ENCODE measurements at regions not wholly inside any gene's neighbourhood (a gene's known extent, or its start where the extent isn't known, plus 50 kb on each side); places are given as distances from the start of the nearest gene placed in this dataset.
"Not testable (repeated sequence)": the region's sequence is repeated elsewhere in the genome, so short reads cannot be mapped to it uniquely, and the experiment has no call there.

GRCh38 chr22:48504519-48505140, 1323.0 kb downstream of the BRD1 start:
- Histone ChIP-seq H3K27me3 (ENCODE audit: insufficient read depth, low read length) (no peaks in the 10 kb centered on the region), H3K4me1 (ENCODE audit: insufficient read depth, low read length) (no peaks in the 10 kb centered on the region), H3K4me3 (ENCODE audit: low read length) (no peak overlapping the region), H3K9me3 (ENCODE audit: low read depth, low read length) (no peaks in the 10 kb centered on the region)

- Histone ChIP-seq H3K27me3 (ENCODE audit: insufficient read depth, low read length) (no peaks in the 10 kb centered on the region), H3K4me1 (ENCODE audit: insufficient read depth, low read length) (no peaks in the 10 kb centered on the region)
Measured at GRCh38 chr22:48503876-48504275, 1323.8 kb downstream of the BRD1 start.

DNA sequence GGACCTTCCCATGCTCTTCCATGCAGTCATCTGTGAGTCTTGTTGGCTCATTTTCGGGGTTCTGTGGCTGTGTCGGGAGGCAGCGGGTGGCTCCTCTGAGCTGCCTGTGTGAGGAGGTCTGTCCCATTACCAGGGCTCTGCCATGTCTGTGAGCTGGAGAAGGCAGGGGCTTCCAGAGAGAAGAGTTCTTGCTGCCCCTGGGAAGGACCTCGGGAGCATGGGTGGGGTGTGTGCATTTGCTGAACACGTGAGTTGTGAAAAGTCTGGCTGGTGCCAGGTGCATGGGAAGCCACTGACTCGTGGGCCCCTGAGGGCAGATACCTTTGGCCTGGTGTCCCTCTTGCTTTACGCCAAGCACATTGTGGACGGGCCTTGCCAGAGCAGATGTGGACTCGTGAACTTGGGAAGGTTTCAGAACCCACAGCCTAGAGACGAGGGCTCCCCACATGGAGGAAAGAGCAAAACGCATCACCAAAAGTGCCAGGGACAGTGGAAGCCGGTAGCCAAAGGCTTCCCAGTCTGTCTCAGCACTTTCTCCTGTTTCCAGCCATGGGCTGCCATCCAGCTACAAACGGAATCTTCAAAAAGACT, 1324.5 kb downstream of the BRD1 start:
- Histone ChIP-seq H3K9me3 (ENCODE audit: low read depth, low read length) (no peaks in the 10 kb centered on the region), H3K27me3 (ENCODE audit: insufficient read depth, low read length) (no peaks in the 10 kb centered on the region), H3K4me3 (ENCODE audit: low read length) (no peak overlapping the region), H3K4me1 (ENCODE audit: insufficient read depth, low read length) (no peaks in the 10 kb centered on the region)

More at GRCh38 chr22:48503876-48504275, 1323.8 kb downstream of the BRD1 start:
- H3K9me3 ChIP-seq (ENCODE audit: low read depth, low read length) = no peaks in the 10 kb centered on the region
- no peak overlapping the region for H3K4me3 ChIP-seq (ENCODE audit: low read length)

GRCh38 chr22:48501231-48501750, 1326.4 kb downstream of the BRD1 start:
- Histone ChIP-seq H3K9me3 (ENCODE audit: low read depth, low read length) (no peaks in the 10 kb centered on the region), H3K4me3 (ENCODE audit: low read length) (no peak overlapping the region), H3K27me3 (ENCODE audit: insufficient read depth, low read length) (no peaks in the 10 kb centered on the region), H3K4me1 (ENCODE audit: insufficient read depth, low read length) (no peaks in the 10 kb centered on the region)

- Histone ChIP-seq H3K4me3 (ENCODE audit: low read length) (no peak overlapping the region), H3K27me3 (ENCODE audit: insufficient read depth, low read length) (no peaks in the 10 kb centered on the region), H3K4me1 (ENCODE audit: insufficient read depth, low read length) (no peaks in the 10 kb centered on the region), H3K9me3 (ENCODE audit: low read depth, low read length) (no peaks in the 10 kb centered on the region)
Measured at GRCh38 chr22:48500471-48501230, 1327.0 kb downstream of the BRD1 start.

DNA sequence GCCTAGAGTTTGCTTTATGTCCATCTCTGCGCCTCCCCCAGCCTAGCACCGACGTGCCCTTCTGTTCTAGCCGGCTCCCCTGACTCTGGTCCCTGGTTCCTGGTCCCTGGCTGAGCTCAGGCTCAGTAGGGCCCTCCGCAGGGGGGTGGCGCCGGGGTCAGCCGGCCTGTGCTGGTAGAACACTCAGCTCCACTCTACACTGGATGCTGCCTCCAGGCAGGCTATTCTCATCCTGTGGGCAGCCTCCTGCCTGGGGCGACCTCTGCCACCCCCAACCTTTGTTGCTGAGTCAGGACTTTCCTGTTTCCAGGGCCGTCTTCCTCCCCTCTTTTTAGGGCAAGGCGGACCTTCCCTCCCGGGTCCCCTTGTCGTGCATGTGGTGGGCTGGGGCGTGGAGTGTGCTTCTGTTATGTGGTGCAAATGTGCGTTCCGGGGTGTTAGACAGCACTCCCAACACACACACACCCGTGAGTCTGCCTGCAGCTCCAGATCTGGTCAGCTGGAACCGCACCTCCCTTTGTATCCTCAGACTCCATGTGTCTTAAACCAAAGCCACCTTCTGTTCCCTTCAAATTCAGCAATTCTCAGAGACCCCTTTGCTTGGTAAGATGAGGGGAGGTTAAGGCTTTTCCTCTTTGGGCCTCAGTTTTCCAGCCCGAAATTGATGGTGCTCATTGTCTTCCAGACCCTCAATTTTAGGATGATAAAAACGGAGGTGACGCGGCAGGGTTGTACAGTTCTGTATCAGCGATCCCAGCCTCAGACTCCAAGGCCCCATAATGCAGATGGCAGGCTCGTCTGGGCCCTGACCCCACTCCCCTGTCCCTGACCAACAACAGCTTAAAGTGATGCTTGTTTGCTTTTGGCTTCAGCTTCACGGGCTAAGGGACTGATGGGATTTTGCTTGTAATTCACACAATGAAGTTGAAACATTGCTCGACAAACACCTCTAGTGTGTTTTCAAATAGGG, 1327.9 kb downstream of the BRD1 start:
- Histone ChIP-seq H3K4me1 (ENCODE audit: insufficient read depth, low read length) (no peaks in the 10 kb centered on the region), H3K4me3 (ENCODE audit: low read length) (no peak overlapping the region), H3K9me3 (ENCODE audit: low read depth, low read length) (no peaks in the 10 kb centered on the region), H3K27me3 (ENCODE audit: insufficient read depth, low read length) (no peaks in the 10 kb centered on the region)

DNA sequence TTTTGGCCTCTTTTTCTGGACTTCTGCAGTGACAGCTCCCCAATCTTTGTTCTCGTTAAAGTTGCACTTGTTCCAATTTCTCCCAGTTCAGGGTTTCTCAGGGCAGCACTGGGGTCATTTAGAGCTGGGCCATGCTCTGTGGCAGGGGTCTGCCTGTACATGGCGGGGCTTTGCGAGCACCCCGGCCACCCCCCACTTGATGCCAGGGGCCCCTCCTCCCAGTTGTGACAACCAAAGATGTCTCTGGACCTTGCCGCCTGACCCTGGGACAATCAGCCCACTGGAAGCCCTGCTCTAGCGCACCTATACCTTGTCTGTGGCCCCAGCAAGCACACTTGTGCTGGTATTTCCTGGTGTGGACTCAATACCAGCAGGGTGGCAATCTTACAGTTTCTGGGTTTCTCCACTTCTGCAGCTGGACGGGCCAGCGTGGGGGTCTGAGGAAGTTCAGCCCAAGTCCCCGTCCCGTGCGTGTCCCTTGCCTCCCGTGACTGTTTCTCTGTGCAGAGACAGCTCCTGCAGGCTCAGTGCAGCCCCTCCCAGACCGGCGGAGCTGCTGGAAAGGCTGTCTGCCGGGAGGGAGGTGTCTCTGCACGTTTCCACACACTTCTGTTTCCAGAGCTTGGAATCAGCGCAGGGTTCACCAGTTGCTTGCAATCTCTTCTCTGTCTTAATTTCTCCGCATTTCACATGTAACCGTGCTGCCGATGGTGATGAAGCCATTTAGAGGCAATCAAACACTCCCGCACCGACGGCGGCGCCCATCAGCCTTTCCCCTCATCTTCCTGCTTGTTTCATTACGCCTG, 1328.9 kb downstream of the BRD1 start:
- no peak overlapping the region for H3K4me3 ChIP-seq (ENCODE audit: low read length)
- H3K4me1 ChIP-seq (ENCODE audit: insufficient read depth, low read length) = no peaks in the 10 kb centered on the region
- H3K27me3 ChIP-seq (ENCODE audit: insufficient read depth, low read length) = no peaks in the 10 kb centered on the region
- no peaks in the 10 kb centered on the region for H3K9me3 ChIP-seq (ENCODE audit: low read depth, low read length)

DNA sequence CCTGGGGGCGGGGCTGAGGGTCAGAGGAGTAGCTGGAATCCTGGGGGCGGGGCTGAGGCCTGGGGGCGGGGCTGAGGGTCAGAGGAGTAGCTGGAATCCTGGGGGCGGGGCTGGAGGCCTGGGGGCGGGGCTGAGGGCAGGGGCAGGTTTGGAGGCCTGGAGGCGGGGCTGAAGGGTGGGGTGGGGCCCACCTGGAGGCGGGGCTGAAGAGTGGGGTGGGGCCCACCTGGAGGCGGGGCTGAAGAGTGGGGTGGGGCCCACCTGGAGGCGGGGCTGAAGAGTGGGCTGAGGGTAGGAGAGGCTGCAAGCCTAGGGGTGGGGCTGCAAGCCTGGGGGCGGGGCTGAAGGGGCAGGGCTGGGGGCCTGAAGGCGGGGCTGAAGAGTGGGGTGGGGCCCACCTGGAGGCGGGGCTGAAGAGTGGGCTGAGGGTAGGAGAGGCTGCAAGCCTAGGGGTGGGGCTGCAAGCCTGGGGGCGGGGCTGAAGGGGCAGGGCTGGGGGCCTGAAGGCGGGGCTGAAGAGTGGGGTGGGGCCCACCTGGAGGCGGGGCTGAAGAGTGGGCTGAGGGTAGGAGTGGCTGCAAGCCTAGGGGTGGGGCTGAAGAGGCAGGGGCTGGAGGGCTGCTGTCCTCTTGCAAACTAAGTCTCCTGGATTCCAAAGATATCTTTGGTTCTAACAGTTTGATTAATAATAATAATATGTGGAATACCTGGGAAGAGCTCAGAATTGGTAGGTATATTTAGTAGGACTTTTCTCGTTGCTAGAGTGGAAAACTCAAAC, 1329.7 kb downstream of the BRD1 start:
- not testable (repeated sequence) for H3K27me3 ChIP-seq (ENCODE audit: insufficient read depth, low read length); H3K9me3 ChIP-seq (ENCODE audit: low read depth, low read length); H3K4me1 ChIP-seq (ENCODE audit: insufficient read depth, low read length); H3K4me3 ChIP-seq (ENCODE audit: low read length)

DNA sequence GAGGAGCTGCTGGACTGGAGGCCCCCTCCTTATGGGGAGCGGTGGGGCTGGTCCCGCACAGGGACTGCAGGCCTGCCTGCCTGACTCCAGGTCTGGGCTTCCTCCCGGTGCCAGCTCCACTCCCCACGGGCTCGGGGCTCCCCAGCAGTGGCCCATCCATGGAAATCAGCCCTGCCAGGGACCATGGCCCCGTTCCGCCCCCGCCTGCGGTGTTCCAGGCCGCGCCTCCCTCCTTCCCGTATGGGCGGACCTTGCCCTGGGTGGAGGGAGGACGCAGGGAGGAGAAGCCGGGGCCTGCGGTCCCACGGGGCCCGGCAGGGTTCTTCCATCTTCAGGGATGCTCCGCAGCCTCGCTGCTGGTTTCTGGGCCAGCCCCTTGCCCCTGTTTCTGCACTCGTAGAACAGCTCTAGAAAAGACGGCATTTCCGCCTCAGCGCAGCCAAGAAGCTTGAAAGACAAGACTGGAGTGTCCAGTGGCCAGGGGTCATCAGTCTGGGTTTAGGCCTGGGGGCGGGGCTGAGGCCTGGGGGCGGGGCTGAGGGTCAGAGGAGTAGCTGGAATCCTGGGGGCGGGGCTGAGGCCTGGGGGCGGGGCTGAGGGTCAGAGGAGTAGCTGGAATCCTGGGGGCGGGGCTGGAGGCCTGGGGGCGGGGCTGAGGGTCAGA, 1330.6 kb downstream of the BRD1 start:
- Histone ChIP-seq H3K4me1 (ENCODE audit: insufficient read depth, low read length) (no peaks in the 10 kb centered on the region), H3K4me3 (ENCODE audit: low read length) (no peak overlapping the region), H3K27me3 (ENCODE audit: insufficient read depth, low read length) (peaks cover 2% of the 10 kb centered on the region), H3K9me3 (ENCODE audit: low read depth, low read length) (no peaks in the 10 kb centered on the region)

DNA sequence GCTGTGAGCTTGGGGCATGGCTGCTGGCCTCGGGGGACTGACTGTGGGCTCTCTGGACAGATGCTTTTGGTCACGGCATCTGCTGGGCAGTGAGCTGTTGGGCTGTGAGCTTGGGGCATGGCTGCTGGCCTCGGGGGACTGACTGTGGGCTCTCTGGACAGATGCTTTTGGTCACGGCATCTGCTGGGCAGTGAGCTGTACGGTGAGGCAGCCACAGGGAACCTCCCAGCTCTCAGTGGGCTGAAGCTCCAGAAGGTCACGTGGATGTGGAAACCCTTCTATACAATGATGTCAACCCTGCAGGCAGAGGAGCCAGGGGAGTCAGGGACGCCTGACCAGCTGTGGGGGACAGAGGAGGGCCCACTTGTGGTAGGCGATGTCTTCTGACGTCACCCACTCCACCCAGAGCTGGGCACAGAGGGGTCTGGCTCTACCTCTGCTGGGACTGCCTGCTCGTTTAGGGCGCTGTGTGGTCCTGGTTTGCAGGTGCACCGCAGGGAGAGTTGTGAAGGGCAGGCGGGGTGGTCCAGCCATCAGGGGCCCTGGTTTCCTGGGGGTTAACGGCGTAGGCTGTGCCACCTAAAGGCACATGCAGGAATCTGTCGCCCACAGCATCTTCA, 1331.3 kb downstream of the BRD1 start:
- H3K4me1 ChIP-seq (ENCODE audit: insufficient read depth, low read length) = no peaks in the 10 kb centered on the region
- H3K27me3 ChIP-seq (ENCODE audit: insufficient read depth, low read length) = peaks cover 9% of the 10 kb centered on the region
- no peak overlapping the region for H3K4me3 ChIP-seq (ENCODE audit: low read length)
- H3K9me3 ChIP-seq (ENCODE audit: low read depth, low read length) = no peaks in the 10 kb centered on the region

- Histone ChIP-seq H3K27me3 (ENCODE audit: insufficient read depth, low read length) (peaks cover 15% of the 10 kb centered on the region), H3K4me1 (ENCODE audit: insufficient read depth, low read length) (no peaks in the 10 kb centered on the region), H3K9me3 (ENCODE audit: low read depth, low read length) (no peaks in the 10 kb centered on the region), H3K4me3 (ENCODE audit: low read length) (no peak overlapping the region)
Measured at GRCh38 chr22:48495751-48496080, 1332.0 kb downstream of the BRD1 start.

- Histone ChIP-seq H3K4me1 (ENCODE audit: insufficient read depth, low read length) (no peaks in the 10 kb centered on the region), H3K4me3 (ENCODE audit: low read length) (no peak overlapping the region), H3K27me3 (ENCODE audit: insufficient read depth, low read length) (peaks cover 17% of the 10 kb centered on the region), H3K9me3 (ENCODE audit: low read depth, low read length) (no peaks in the 10 kb centered on the region)
Measured at GRCh38 chr22:48494968-48495750, 1332.5 kb downstream of the BRD1 start.

Measured in mononuclear cell (primary cell).